ENCODE measurements at regions not wholly inside any gene's neighbourhood (a gene's known extent, or its start where the extent isn't known, plus 50 kb on each side); places are given as distances from the start of the nearest gene placed in this dataset.

DNA sequence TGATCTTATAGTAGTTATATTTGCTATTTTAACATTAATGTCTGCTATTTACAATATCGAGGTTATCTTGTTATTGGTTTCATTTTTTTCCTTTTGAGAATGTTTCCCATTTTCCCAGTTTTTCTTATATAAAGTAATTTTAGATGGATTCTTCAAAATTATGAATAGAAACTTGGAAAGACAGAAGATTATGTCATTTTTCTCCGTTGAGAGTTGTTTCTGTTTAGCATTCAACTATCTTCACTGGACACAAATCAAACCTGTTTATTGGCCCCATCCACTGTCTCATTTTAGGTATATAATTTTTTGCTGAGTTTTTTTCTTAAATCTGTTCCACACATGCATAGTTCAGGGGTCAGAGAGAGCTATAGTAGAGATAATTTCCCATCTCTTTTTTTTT lies 1430.9 kb upstream of the MIR17HG start:
- TF ChIP-seq, protein P1, sequence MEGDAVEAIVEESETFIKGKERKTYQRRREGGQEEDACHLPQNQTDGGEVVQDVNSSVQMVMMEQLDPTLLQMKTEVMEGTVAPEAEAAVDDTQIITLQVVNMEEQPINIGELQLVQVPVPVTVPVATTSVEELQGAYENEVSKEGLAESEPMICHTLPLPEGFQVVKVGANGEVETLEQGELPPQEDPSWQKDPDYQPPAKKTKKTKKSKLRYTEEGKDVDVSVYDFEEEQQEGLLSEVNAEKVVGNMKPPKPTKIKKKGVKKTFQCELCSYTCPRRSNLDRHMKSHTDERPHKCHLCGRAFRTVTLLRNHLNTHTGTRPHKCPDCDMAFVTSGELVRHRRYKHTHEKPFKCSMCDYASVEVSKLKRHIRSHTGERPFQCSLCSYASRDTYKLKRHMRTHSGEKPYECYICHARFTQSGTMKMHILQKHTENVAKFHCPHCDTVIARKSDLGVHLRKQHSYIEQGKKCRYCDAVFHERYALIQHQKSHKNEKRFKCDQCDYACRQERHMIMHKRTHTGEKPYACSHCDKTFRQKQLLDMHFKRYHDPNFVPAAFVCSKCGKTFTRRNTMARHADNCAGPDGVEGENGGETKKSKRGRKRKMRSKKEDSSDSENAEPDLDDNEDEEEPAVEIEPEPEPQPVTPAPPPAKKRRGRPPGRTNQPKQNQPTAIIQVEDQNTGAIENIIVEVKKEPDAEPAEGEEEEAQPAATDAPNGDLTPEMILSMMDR (IDR thresholded peaks at IDR 0.05 in 2 of 3, conservative IDR thresholded peaks at IDR 0.05 in 1 of 3; ENCODE audit: borderline replicate concordance in 1 of 3, insufficient read depth in 1 of 3, low read depth in 2 of 3, low read length in 2 of 3), result no peak
- TF ChIP-seq POLR2A (IDR thresholded peaks at IDR 0.05; ENCODE audit: borderline replicate concordance, extremely low read depth, insufficient read depth, insufficient read length) (no peak), EZH2phosphoT487 (IDR thresholded peaks at IDR 0.05; ENCODE audit: borderline replicate concordance) (no peak), EZH2 (IDR thresholded peaks at IDR 0.05) (no peak), ZNF274 (IDR thresholded peaks at IDR 0.05; ENCODE audit: low read depth, low read length) (no peak), YY1 (IDR thresholded peaks at IDR 0.05; ENCODE audit: extremely low read depth, insufficient replicate concordance, low read depth, low read length) (no peak), CBX3 (IDR thresholded peaks at IDR 0.05; ENCODE audit: low read depth) (no peak), RAD21 (IDR thresholded peaks at IDR 0.05; ENCODE audit: low read depth) (no peak), POLR2AphosphoS5 (IDR thresholded peaks at IDR 0.05; ENCODE audit: low read depth, low read length) (no peak), SP1 (IDR thresholded peaks at IDR 0.05; ENCODE audit: low read depth) (no peak), JUND (IDR thresholded peaks at IDR 0.05) (no peak)
- TF ChIP-seq, protein P2, sequence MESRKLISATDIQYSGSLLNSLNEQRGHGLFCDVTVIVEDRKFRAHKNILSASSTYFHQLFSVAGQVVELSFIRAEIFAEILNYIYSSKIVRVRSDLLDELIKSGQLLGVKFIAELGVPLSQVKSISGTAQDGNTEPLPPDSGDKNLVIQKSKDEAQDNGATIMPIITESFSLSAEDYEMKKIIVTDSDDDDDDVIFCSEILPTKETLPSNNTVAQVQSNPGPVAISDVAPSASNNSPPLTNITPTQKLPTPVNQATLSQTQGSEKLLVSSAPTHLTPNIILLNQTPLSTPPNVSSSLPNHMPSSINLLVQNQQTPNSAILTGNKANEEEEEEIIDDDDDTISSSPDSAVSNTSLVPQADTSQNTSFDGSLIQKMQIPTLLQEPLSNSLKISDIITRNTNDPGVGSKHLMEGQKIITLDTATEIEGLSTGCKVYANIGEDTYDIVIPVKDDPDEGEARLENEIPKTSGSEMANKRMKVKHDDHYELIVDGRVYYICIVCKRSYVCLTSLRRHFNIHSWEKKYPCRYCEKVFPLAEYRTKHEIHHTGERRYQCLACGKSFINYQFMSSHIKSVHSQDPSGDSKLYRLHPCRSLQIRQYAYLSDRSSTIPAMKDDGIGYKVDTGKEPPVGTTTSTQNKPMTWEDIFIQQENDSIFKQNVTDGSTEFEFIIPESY (IDR thresholded peaks at IDR 0.05; ENCODE audit: extremely low read depth, insufficient replicate concordance, low read length), result no peak

Data from HCT116 (cell line).